ENCODE measurements at regions not wholly inside any gene's neighbourhood (a gene's known extent, or its start where the extent isn't known, plus 50 kb on each side); places are given as distances from the start of the nearest gene placed in this dataset.

GRCh38 chr7:13293264-13294002 lies 606.0 kb downstream of the ARL4A start:
- no peak for DNase-seq (ENCODE audit: low read depth in 2 of 2)

- DNase-seq (ENCODE audit: low read depth in 2 of 2): no peak
These were observed 619.6 kb downstream of the ARL4A start for GRCh38 chr7:13307040-13307439.

- DNase-seq (ENCODE audit: low read depth in 2 of 2): no peak
These were observed 621.0 kb downstream of the ARL4A start for GRCh38 chr7:13308423-13308822.

- DNase-seq (ENCODE audit: low read depth in 2 of 2): no peak
These were observed 622.1 kb downstream of the ARL4A start for GRCh38 chr7:13309535-13309934.

- DNase-seq (ENCODE audit: low read depth in 2 of 2): no peak
These were observed 624.9 kb downstream of the ARL4A start for GRCh38 chr7:13312307-13312706.

- no peak for DNase-seq (ENCODE audit: low read depth in 2 of 2)
These were observed 632.9 kb downstream of the ARL4A start for GRCh38 chr7:13320333-13320732.

GRCh38 chr7:13321316-13321715 lies 633.9 kb downstream of the ARL4A start:
- no peak for DNase-seq (ENCODE audit: low read depth in 2 of 2)

- DNase-seq (ENCODE audit: low read depth in 2 of 2): no peak
These were observed 634.7 kb downstream of the ARL4A start for GRCh38 chr7:13322126-13322525.

- peak in 1 of 2 experiments; percentile 18 for DNase-seq (ENCODE audit: low read depth in 2 of 2)
These were observed 640.2 kb downstream of the ARL4A start for GRCh38 chr7:13327669-13328068.

- no peak for DNase-seq (ENCODE audit: low read depth in 2 of 2)
These were observed 645.9 kb downstream of the ARL4A start for GRCh38 chr7:13333371-13333770.

- DNase-seq (ENCODE audit: low read depth in 2 of 2): peak; percentile 49 to 57
These were observed 648.8 kb downstream of the ARL4A start for GRCh38 chr7:13336227-13336626.

GRCh38 chr7:13352677-13353076 lies 636.8 kb downstream of the ETV1 start:
- no peak for DNase-seq (ENCODE audit: low read depth in 2 of 2)

GRCh38 chr7:13359656-13360055 lies 629.8 kb downstream of the ETV1 start:
- DNase-seq (ENCODE audit: low read depth in 2 of 2): no peak

- no peak for DNase-seq (ENCODE audit: low read depth in 2 of 2)
These were observed 602.7 kb downstream of the ETV1 start for GRCh38 chr7:13386741-13387140.

- DNase-seq (ENCODE audit: low read depth in 2 of 2): no peak
These were observed 581.6 kb downstream of the ETV1 start for GRCh38 chr7:13407911-13408310.

- no peak for DNase-seq (ENCODE audit: low read depth in 2 of 2)
These were observed 578.3 kb downstream of the ETV1 start for GRCh38 chr7:13411151-13411550.

GRCh38 chr7:13411636-13412035 lies 577.8 kb downstream of the ETV1 start:
- DNase-seq (ENCODE audit: low read depth in 2 of 2): no peak

- DNase-seq (ENCODE audit: low read depth in 2 of 2): no peak
These were observed 575.3 kb downstream of the ETV1 start for GRCh38 chr7:13414181-13414580.

GRCh38 chr7:13414661-13415107 lies 574.8 kb downstream of the ETV1 start:
- no peak for DNase-seq (ENCODE audit: low read depth in 2 of 2)

- DNase-seq (ENCODE audit: low read depth in 2 of 2): no peak
These were observed 573.4 kb downstream of the ETV1 start for GRCh38 chr7:13416071-13416470.

- DNase-seq (ENCODE audit: low read depth in 2 of 2): no peak
These were observed 572.9 kb downstream of the ETV1 start for GRCh38 chr7:13416544-13416943.

- DNase-seq (ENCODE audit: low read depth in 2 of 2): no peak
These were observed 568.7 kb downstream of the ETV1 start for GRCh38 chr7:13420726-13421125.

GRCh38 chr7:13421776-13422175 lies 567.7 kb downstream of the ETV1 start:
- DNase-seq (ENCODE audit: low read depth in 2 of 2): no peak

GRCh38 chr7:13433946-13434345 lies 555.5 kb downstream of the ETV1 start:
- DNase-seq (ENCODE audit: low read depth in 2 of 2): no peak

Measured in fibroblast of skin of left quadriceps (primary cell).